ENCODE measurements at regions not wholly inside any gene's neighbourhood (a gene's known extent, or its start where the extent isn't known, plus 50 kb on each side); places are given as distances from the start of the nearest gene placed in this dataset.

DNA sequence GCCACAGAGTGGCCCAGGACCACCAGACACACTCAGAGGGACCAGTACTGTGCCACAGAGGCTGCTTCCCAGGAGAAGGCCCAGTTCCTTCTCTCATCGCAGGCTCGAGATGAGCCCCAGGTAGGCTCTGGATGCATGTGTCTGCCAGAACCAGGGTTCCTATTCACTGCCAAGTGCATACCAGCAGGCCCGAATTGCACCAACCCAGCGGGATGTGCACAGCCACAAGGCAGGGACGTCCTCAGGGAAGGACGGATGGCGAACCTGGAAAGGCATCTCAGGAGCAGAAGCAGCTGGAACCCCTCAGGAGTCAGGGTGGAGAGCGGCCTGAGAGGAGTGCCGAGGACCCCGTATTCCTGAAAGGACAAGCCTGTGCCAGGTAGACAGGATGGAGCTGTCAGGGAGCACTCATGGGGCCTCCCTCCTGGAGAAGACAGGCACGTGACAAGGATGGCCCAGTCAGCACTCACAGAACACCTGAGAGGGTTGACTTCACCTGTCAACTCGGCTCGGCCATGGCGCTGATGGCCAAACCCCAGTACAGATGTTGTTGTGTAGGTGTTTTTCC is 73.7 kb downstream of the PTGR3 start:
- DNase-seq (ENCODE audit: low read depth) = no peak
- H3K4me3 ChIP-seq (ENCODE audit: low read length) = no peak overlapping the region

DNA sequence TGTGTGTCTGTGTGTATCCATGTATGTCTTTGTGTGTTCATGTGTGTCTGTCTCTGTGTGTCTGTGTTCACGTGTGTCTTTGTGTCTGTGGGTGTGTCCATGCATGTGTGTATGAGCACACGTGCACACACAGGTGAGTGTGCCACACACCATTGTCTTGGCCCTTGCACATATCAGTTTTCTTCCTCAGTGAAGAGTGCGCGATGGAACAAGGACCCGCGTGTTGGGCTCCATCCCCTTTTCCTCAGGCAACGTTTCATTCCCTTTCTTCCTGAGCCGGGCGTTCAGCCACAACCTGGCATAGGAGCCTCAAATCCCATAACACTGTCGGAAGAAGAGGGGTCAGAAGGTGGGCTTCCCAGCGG is 74.3 kb downstream of the PTGR3 start:
- no peak for DNase-seq (ENCODE audit: low read depth)
- no peak overlapping the region for H3K4me3 ChIP-seq (ENCODE audit: low read length)
- TF ChIP-seq, protein P1, sequence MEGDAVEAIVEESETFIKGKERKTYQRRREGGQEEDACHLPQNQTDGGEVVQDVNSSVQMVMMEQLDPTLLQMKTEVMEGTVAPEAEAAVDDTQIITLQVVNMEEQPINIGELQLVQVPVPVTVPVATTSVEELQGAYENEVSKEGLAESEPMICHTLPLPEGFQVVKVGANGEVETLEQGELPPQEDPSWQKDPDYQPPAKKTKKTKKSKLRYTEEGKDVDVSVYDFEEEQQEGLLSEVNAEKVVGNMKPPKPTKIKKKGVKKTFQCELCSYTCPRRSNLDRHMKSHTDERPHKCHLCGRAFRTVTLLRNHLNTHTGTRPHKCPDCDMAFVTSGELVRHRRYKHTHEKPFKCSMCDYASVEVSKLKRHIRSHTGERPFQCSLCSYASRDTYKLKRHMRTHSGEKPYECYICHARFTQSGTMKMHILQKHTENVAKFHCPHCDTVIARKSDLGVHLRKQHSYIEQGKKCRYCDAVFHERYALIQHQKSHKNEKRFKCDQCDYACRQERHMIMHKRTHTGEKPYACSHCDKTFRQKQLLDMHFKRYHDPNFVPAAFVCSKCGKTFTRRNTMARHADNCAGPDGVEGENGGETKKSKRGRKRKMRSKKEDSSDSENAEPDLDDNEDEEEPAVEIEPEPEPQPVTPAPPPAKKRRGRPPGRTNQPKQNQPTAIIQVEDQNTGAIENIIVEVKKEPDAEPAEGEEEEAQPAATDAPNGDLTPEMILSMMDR (conservative IDR thresholded peaks at IDR 0.05; ENCODE audit: low read depth, low read length) = no peak

More for the DNA sequence above, 73.7 kb downstream of the PTGR3 start:
- TF ChIP-seq, protein P1 (conservative IDR thresholded peaks at IDR 0.05; ENCODE audit: low read depth, low read length) = no peak

DNA sequence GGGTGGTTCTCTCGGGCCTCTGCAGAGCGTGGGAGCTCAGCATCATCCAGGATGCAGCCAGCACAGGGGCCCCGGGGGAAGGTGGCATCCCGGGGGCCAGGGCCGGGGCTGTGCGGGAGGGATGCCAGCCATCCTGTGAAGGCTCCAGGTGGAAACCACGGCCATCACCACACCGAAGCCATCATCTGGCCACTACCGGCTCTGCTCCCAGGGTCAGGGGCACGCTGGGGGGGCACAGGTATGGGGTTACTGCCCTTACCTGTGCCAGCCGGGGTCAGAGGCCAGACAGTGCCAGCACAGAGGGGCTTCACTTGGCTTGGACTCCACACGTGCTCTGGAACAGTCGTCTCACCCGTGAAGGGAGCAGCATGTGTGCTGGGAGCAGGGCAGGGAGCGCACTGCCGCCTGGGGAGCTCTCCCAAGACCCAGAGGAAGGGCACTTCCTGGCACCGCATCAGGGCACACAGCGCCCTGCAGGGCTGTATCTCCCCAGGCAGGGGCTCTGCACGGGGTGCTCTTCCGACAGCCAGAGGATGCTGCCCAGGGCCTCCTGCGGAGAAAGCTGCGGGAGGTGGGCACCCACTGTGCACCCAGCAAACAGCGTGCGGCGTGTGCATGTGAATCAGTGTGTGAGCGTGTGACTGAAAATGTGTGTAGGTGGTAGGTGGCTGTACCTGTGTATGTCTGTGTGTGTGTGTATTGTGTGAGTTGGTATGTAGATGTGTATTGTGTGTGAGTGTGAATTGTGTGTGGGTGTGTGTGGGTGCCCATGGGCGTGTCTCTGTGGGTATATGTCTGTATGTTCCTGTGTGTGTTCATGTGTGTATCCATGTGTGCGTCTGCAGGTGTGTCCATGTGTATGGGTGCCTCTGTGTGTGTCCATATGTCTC is 75.0 kb downstream of the PTGR3 start:
- DNase-seq (ENCODE audit: low read depth) = no peak
- TF ChIP-seq, protein P1 (conservative IDR thresholded peaks at IDR 0.05; ENCODE audit: low read depth, low read length) = no peak
- no peak overlapping the region for H3K4me3 ChIP-seq (ENCODE audit: low read length)

DNA sequence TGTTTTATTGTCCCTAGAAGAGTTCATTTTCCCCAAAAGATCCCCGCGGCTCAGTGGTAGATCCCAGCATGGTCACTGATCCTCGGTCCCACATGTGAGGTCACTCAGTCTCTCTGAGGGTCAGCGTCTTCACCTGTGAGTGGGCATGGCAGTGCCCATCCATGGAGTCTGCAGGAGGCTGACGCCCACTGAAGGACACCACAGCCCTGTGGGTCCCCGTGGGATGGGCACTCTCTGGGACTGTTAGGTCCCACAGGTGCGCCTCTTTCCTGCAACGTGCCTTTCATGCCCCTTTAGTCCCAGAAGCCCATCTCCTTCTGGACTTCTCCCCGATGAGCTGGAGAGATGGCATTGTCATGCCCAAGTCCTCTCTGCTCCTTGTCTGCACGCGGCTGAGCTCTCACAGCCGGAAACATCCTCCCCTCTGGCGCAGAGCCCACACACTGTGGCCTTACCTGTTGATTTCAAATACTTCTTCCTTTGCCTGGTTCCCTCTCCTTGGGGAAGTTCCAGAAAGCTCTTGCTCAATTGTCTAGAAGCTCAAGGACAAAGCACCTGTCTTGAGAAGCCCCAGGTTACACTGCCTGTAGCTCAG is 75.9 kb downstream of the PTGR3 start:
- TF ChIP-seq, protein P1 (conservative IDR thresholded peaks at IDR 0.05; ENCODE audit: low read depth, low read length) = no peak
- no peak overlapping the region for H3K4me3 ChIP-seq (ENCODE audit: low read length)
- DNase-seq (ENCODE audit: low read depth) = no peak

DNA sequence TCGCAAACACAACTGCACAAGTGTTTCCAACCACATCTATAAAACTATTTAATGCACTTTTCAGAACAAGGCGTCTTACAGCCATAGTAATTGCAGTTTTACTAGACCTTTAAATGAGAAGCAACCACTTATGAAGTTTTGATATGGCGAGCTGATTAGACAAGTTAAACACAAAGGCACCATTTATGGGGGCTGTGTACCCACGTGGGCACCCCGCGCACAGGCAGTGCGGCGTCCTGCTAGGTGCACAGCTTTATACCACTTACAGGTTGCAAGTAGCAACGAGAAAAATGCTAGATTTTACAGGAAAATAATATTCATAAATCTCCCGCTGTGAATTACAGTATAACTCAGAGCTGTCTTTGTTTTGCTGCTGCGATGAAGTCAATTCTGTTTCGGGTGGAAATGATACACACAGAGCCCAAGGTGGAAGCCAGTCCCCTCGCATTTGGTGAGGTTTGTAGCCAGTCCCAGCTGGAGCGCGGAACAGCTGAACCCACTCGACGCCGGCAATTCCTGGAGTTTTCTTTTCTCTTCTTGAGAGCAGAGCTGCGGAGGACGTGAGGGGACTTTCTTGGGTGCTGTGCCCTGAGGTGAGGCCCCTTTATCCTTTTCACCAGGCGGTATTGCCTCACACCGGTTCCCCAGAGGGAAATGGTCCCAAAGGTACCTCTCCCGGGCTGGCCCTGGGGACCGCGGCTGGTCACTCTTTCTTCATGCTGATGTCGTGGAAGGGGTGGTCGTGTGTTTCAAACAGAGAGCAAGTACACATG is 76.7 kb downstream of the PTGR3 start:
- DNase-seq (ENCODE audit: low read depth) = no peak
- TF ChIP-seq, protein P1 (conservative IDR thresholded peaks at IDR 0.05; ENCODE audit: low read depth, low read length) = no peak
- H3K4me3 ChIP-seq (ENCODE audit: low read length) = no peak overlapping the region

DNA sequence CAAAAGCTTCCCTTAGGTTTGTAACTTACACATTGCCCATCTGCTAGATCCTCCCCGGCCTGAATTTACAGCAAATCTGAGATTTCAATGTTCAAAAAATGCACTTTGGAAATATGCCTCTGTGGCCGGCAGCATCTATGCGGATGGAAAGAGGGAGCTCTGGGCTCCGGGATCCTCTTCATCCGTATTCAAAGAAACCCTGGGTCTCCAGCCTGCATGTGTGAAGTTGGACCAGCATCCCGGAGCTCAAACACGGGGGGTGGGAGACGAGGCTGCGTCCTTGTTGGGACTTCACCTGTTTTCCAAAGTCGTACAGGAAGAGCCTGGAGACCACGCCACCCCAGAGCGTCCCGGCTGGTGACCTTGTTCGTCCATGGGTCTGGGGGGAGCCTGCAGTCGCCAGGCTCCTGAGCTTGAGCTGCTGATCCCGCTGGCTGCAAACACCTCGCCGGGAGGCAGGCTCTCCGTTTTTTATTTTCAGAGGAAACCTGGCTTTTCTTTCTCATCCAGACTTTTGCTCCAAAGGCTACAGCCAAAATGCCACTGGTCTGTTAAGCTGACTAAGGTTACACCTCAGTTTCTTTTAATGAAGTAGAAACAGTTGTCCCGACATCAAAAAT is 77.4 kb downstream of the PTGR3 start:
- DNase-seq (ENCODE audit: low read depth) = no peak
- no peak overlapping the region for H3K4me3 ChIP-seq (ENCODE audit: low read length)
- TF ChIP-seq, protein P1 (conservative IDR thresholded peaks at IDR 0.05; ENCODE audit: low read depth, low read length) = no peak
